IMR-90 (cell line): ENCODE measurements at regions not wholly inside any gene's neighbourhood (a gene's known extent, or its start where the extent isn't known, plus 50 kb on each side); places are given as distances from the start of the nearest gene placed in this dataset.

Source experiments
- ATAC-seq: fragments of 200-7000 bp; cut with Tn5 transposase; 2 replicates; pipeline ENCODE4 v1.9.1; 2020; ENCODE audit warnings: low read depth, mild to moderate bottlenecking, moderate library complexity
- BruUV-seq: library from RNA; stranded (reverse); fragments of 400-500 nt; replicated peaks from 2 replicates; lab custom pipeline; 2021; lab: Mats Ljungman, UMichigan
- CTCF ChIA-PET: fragments of 300-600 bp; formaldehyde crosslinking; extraction: SDS; loops from one replicate; lab custom pipeline; 2021; ENCODE audit warnings: antibody characterized with exemption; lab: Yijun Ruan, JAX
- POLR2A ChIA-PET: fragments of 300-600 bp; sonication (Branson Sonifier 250); formaldehyde crosslinking; loops from one replicate; lab custom pipeline; 2022; ENCODE audit warnings: antibody characterized with exemption; ENCODE audit not compliant: unreplicated experiment; lab: Charles Lee
- DNase-seq: peaks from one replicate; pipeline ENCODE4 v3.0.0; 2013
- H2AFZ ChIP-seq: replicated peaks from 2 replicates; pipeline ENCODE3; 2013; ENCODE audit warnings: low read length, mild to moderate bottlenecking; ENCODE audit not compliant: poor library complexity
- H2AK5ac ChIP-seq: 2 replicates; pipeline ENCODE4 v1.6.1; 2013; ENCODE audit warnings: low read depth, low read length, inconsistent platforms
- H2AK9ac ChIP-seq: replicated peaks from 2 replicates; pipeline ENCODE3; 2013; ENCODE audit warnings: mild to moderate bottlenecking, low read depth, low read length, moderate library complexity; ENCODE audit not compliant: poor library complexity
- H2BK120ac ChIP-seq: 2 replicates; pipeline ENCODE4 v1.6.1; 2013; ENCODE audit warnings: low read depth, low read length, inconsistent platforms
- H2BK15ac ChIP-seq: 3 replicates; pipeline ENCODE4 v1.6.1; 2013; ENCODE audit warnings: low read depth, low read length, inconsistent platforms
- H2BK20ac ChIP-seq: 2 replicates; pipeline ENCODE4 v1.6.1; 2013; ENCODE audit warnings: low read depth, mild to moderate bottlenecking, inconsistent platforms, low read length, moderate library complexity
- H2BK5ac ChIP-seq: 2 replicates; pipeline ENCODE4 v1.6.1; 2013; ENCODE audit warnings: mild to moderate bottlenecking, low read depth, low read length, inconsistent platforms; ENCODE audit not compliant: poor library complexity, severe bottlenecking
- H3K14ac ChIP-seq: replicated peaks from 2 replicates; pipeline ENCODE4 v1.6.1; 2013; ENCODE audit warnings: low read depth, low read length, inconsistent platforms
- H3K18ac ChIP-seq: 2 replicates; pipeline ENCODE4 v1.6.1; 2013; ENCODE audit warnings: low read depth, low read length, control low read depth
- H3K23ac ChIP-seq: 2 replicates; pipeline ENCODE4 v1.6.1; 2013; ENCODE audit warnings: low read depth, low read length, inconsistent platforms
- H3K27ac ChIP-seq: 2 replicates; pipeline ENCODE4 v1.5.1; 2013; ENCODE audit warnings: mild to moderate bottlenecking, control low read depth, low read length; ENCODE audit not compliant: insufficient read depth
- H3K27me3 ChIP-seq: 2 replicates; pipeline ENCODE4 v1.6.1; 2013; ENCODE audit warnings: low read length; ENCODE audit not compliant: control insufficient read depth, insufficient read depth
- H3K36me3 ChIP-seq: 2 replicates; pipeline ENCODE4 v1.6.1; 2013; ENCODE audit warnings: low read length, mixed read lengths; ENCODE audit not compliant: control insufficient read depth, insufficient read depth
- H3K4ac ChIP-seq: 2 replicates; pipeline ENCODE4 v1.6.1; 2013; ENCODE audit warnings: low read depth, low read length, inconsistent platforms
- H3K4me1 ChIP-seq: 2 replicates; pipeline ENCODE4 v1.6.1; 2013; ENCODE audit warnings: low read length, mixed read lengths; ENCODE audit not compliant: control insufficient read depth, insufficient read depth
- H3K4me2 ChIP-seq: 2 replicates; pipeline ENCODE4 v1.6.1; 2013; ENCODE audit warnings: low read depth, mild to moderate bottlenecking, control low read depth, low read length, moderate library complexity
- H3K4me3 ChIP-seq: 2 replicates; pipeline ENCODE4 v1.5.1; 2013; ENCODE audit warnings: low read depth, mild to moderate bottlenecking, control low read depth, low read length, moderate library complexity; ENCODE audit not compliant: insufficient read depth
- H3K56ac ChIP-seq: 2 replicates; pipeline ENCODE4 v1.6.1; 2013; ENCODE audit warnings: low read length, inconsistent platforms; ENCODE audit not compliant: insufficient read depth; ENCODE audit errors: extremely low read depth
- H3K79me1 ChIP-seq, 2 experiments: 2 replicates each; pipeline ENCODE4 v1.6.1; 2013; ENCODE audit warnings: low read length in 2 of 2, inconsistent platforms in 1 of 2, low read depth in 1 of 2
- H3K9ac ChIP-seq: 2 replicates; pipeline ENCODE4 v1.6.1; 2013; ENCODE audit warnings: low read depth, low read length, control low read depth
- H3K9me1 ChIP-seq: 2 replicates; pipeline ENCODE4 v1.6.1; 2013; ENCODE audit warnings: low read length, inconsistent platforms; ENCODE audit not compliant: insufficient read depth
- H3K9me3 ChIP-seq: 2 replicates; pipeline ENCODE4 v1.6.1; 2013; ENCODE audit warnings: low read length; ENCODE audit not compliant: control insufficient read depth, insufficient read depth
- H4K20me1 ChIP-seq: 2 replicates; pipeline ENCODE4 v1.6.1; 2013; ENCODE audit warnings: low read length, inconsistent platforms; ENCODE audit not compliant: insufficient read depth
- H4K5ac ChIP-seq: 2 replicates; pipeline ENCODE4 v1.6.1; 2013; ENCODE audit warnings: mild to moderate bottlenecking, low read depth, low read length, control low read depth
- H4K8ac ChIP-seq, 2 experiments: 2 replicates each; pipeline ENCODE4 v1.6.1; 2013; ENCODE audit warnings: low read depth in 2 of 2, low read length in 2 of 2, control low read depth in 1 of 2, inconsistent platforms in 1 of 2
- H4K91ac ChIP-seq: 2 replicates; pipeline ENCODE4 v1.6.1; 2013; ENCODE audit warnings: low read depth, low read length, inconsistent platforms; ENCODE audit not compliant: insufficient read depth
- CEBPB ChIP-seq: IDR thresholded peaks from 2 replicates; pipeline ENCODE4 v1.6.1; 2012; ENCODE audit warnings: low read depth, low read length, improper control_type of control experiment
- FOS ChIP-seq: fragments of 150-350 bp; IDR thresholded peaks from 2 replicates; pipeline ENCODE4 v1.6.1; 2016; ENCODE audit warnings: low read depth, low read length
- MAFK ChIP-seq: IDR thresholded peaks from 2 replicates; pipeline ENCODE4 v1.6.1; 2012; ENCODE audit warnings: low read depth, low read length, improper control_type of control experiment
- MAZ ChIP-seq: IDR thresholded peaks from 2 replicates; pipeline ENCODE4 v1.6.1; 2012; ENCODE audit warnings: low read depth, mild to moderate bottlenecking, low read length, improper control_type of control experiment, moderate library complexity, borderline replicate concordance
- MXI1 ChIP-seq: IDR thresholded peaks from 2 replicates; pipeline ENCODE4 v1.6.1; 2012; ENCODE audit warnings: low read depth, mild to moderate bottlenecking, low read length, moderate library complexity, borderline replicate concordance
- NFE2L2 ChIP-seq: fragments of 150-350 bp; IDR thresholded peaks from 2 replicates; pipeline ENCODE4 v1.6.1; 2016; ENCODE audit warnings: low read depth, mild to moderate bottlenecking, low read length
- POLR2A ChIP-seq: IDR thresholded peaks from 2 replicates; pipeline ENCODE4 v1.6.1; 2012; ENCODE audit warnings: mild to moderate bottlenecking, low read depth, low read length
- RAD21 ChIP-seq: IDR thresholded peaks from 2 replicates; pipeline ENCODE4 v1.6.1; 2012; ENCODE audit warnings: low read length, improper control_type of control experiment
- RCOR1 ChIP-seq: IDR thresholded peaks from 2 replicates; pipeline ENCODE4 v1.6.1; 2012; ENCODE audit warnings: mild to moderate bottlenecking, low read length, improper control_type of control experiment; ENCODE audit not compliant: insufficient replicate concordance
- RFX5 ChIP-seq: IDR thresholded peaks from 2 replicates; pipeline ENCODE4 v1.8.0; 2012; ENCODE audit warnings: low read depth, mild to moderate bottlenecking, low read length, moderate library complexity
- WGBS, 2 experiments: methylation state at CpG; one replicate each; pipeline versions ENCODE4 v1.1.5 to v1.1.7; 2013; ENCODE audit warnings: missing lambda C conversion rate in 2 of 2; ENCODE audit not compliant: insufficient read length in 1 of 2; ENCODE audit errors: extremely low coverage in 2 of 2; 5-methylcytosine and 5-hydroxymethylcytosine counted together
- dilution Hi-C: fragments of 300-500 bp; cut with HindIII; formaldehyde crosslinking; loops from one replicate; pipeline ENCODE4 v1.14.3; 2018; ENCODE audit warnings: low sequenced_read_pairs; ENCODE audit not compliant: unreplicated experiment
- in situ Hi-C: fragments of 300-500 bp; cut with MboI; formaldehyde crosslinking; loops from 3 replicates; pipeline ENCODE4 v1.14.3; 2019; ENCODE audit warnings: low sequenced_read_pairs, inconsistent platforms, mixed read lengths
- intact Hi-C: fragments of 100-400 bp; cut with micrococcal nuclease; formaldehyde crosslinking; loops from 2 replicates; pipeline ENCODE4 v1.10.0; 2022
- TF ChIP-seq, protein P1 (sequence below): fragments of 150-350 bp; IDR thresholded peaks from 2 replicates; pipeline ENCODE4 v1.6.1; 2016; ENCODE audit warnings: low read depth, mild to moderate bottlenecking, low read length, moderate library complexity, borderline replicate concordance

- H3K9ac ChIP-seq: no peak overlapping the region
- no peaks in the 10 kb centered on the region for H3K27me3 ChIP-seq
- H2BK5ac ChIP-seq: no peak overlapping the region
- no peak for ATAC-seq
- no peaks in the 10 kb centered on the region for H3K36me3 ChIP-seq
- no peak overlapping the region for H3K4ac ChIP-seq
- TF ChIP-seq NFE2L2 (no peak), RAD21 (no peak), CEBPB (no peak), MXI1 (no peak), FOS (no peak), RCOR1 (no peak), MAZ (no peak), RFX5 (no peak), MAFK (no peak), POLR2A (no peak)
- TF ChIP-seq, protein P1, sequence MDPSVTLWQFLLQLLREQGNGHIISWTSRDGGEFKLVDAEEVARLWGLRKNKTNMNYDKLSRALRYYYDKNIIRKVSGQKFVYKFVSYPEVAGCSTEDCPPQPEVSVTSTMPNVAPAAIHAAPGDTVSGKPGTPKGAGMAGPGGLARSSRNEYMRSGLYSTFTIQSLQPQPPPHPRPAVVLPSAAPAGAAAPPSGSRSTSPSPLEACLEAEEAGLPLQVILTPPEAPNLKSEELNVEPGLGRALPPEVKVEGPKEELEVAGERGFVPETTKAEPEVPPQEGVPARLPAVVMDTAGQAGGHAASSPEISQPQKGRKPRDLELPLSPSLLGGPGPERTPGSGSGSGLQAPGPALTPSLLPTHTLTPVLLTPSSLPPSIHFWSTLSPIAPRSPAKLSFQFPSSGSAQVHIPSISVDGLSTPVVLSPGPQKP: no peak
- in situ Hi-C loops (no loop called here), intact Hi-C loops (loop anchor here (5.0 kb wide), 1 partner anchor 186 kb away; no protein-coding TSS in a partner anchor), dilution Hi-C loops (no loop called here)
- H3K14ac ChIP-seq: no peak overlapping the region
- H3K27ac ChIP-seq: no peak overlapping the region
- no peaks in the 10 kb centered on the region for H4K20me1 ChIP-seq
- H3K56ac ChIP-seq: no peak overlapping the region
- H3K4me3 ChIP-seq: no peak overlapping the region
- no peak overlapping the region for H3K4me2 ChIP-seq
- H3K9me1 ChIP-seq: no peaks in the 10 kb centered on the region
- H4K91ac ChIP-seq: no peak overlapping the region; the same call in 1 of the 2 replicates
- H4K8ac ChIP-seq: no peak overlapping the region
- no peak for DNase-seq
- peaks cover 4% of the 10 kb centered on the region; the same call in 1 of the 2 replicates for H3K4me1 ChIP-seq
- H4K5ac ChIP-seq: no peak overlapping the region
- H2BK20ac ChIP-seq: no peak overlapping the region
- CTCF ChIA-PET: no interaction called here
- POLR2A ChIA-PET: no interaction called here
- H2BK15ac ChIP-seq: no peak overlapping the region
- BruUV-seq: no TSS peak
- no peak overlapping the region for H2AFZ ChIP-seq
- H2AK9ac ChIP-seq: no peak overlapping the region
- WGBS, 2 experiments: no CpG with 5 or more reads among the region's 2 CpGs
- no peak overlapping the region for H2BK120ac ChIP-seq
- no peak overlapping the region for H2AK5ac ChIP-seq
- no peaks in the 10 kb centered on the region for H3K9me3 ChIP-seq
- H3K23ac ChIP-seq: no peak overlapping the region
- H3K79me1 ChIP-seq: no peaks in the 10 kb centered on the region
- H3K18ac ChIP-seq: peak overlapping the region; percentile 50; the same call in 1 of the 2 replicates
Measured at GRCh38 chr13:76223565-76223964, 587.4 kb downstream of the LMO7 start.
